GM12873 (cell line): ENCODE measurements at regions not wholly inside any gene's neighbourhood (a gene's known extent, or its start where the extent isn't known, plus 50 kb on each side); places are given as distances from the start of the nearest gene placed in this dataset.

Source experiments
- TF ChIP-seq, protein P1 (sequence below): IDR thresholded peaks from 2 replicates; pipeline ENCODE4 v1.5.1; 2012; ENCODE audit warnings: low read depth, mild to moderate bottlenecking, moderate library complexity, low read length, control low read depth; ENCODE audit not compliant: insufficient read depth; ENCODE audit errors: missing control alignments

- TF ChIP-seq, protein P1, sequence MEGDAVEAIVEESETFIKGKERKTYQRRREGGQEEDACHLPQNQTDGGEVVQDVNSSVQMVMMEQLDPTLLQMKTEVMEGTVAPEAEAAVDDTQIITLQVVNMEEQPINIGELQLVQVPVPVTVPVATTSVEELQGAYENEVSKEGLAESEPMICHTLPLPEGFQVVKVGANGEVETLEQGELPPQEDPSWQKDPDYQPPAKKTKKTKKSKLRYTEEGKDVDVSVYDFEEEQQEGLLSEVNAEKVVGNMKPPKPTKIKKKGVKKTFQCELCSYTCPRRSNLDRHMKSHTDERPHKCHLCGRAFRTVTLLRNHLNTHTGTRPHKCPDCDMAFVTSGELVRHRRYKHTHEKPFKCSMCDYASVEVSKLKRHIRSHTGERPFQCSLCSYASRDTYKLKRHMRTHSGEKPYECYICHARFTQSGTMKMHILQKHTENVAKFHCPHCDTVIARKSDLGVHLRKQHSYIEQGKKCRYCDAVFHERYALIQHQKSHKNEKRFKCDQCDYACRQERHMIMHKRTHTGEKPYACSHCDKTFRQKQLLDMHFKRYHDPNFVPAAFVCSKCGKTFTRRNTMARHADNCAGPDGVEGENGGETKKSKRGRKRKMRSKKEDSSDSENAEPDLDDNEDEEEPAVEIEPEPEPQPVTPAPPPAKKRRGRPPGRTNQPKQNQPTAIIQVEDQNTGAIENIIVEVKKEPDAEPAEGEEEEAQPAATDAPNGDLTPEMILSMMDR, result no peak
Observed at GRCh38 chr20:24153101-24154040, 164.8 kb upstream of the GGTLC1 start.

- TF ChIP-seq, protein P1, result no peak
Observed at GRCh38 chr20:24151621-24152294, 163.2 kb upstream of the GGTLC1 start.

DNA sequence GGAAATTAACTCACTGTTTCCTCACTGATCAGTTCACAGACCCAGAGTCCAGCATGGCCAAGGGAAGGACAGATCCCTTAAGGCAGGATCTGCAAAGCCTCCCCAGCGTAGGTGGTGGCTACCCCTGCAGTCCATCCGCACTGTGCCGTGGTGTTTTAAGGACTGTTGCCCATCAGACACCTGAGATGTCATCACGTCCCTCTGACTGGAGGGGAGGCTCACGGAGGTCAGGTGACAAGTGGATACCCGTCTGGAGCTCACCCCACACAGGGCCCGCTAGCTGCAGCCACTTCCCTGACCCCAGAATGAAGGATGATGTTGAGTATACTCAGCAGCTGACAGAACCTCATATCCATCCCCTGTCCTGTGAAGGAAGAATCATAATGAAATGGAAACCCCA is 161.8 kb upstream of the GGTLC1 start:
- TF ChIP-seq, protein P1, result no peak

GRCh38 chr20:24149881-24150307 is 161.3 kb upstream of the GGTLC1 start:
- TF ChIP-seq, protein P1, result peak; percentile 59

GRCh38 chr20:24149175-24149574 is 160.6 kb upstream of the GGTLC1 start:
- TF ChIP-seq, protein P1, result no peak

- TF ChIP-seq, protein P1, result no peak
Observed at GRCh38 chr20:24148372-24148771, 159.8 kb upstream of the GGTLC1 start.

DNA sequence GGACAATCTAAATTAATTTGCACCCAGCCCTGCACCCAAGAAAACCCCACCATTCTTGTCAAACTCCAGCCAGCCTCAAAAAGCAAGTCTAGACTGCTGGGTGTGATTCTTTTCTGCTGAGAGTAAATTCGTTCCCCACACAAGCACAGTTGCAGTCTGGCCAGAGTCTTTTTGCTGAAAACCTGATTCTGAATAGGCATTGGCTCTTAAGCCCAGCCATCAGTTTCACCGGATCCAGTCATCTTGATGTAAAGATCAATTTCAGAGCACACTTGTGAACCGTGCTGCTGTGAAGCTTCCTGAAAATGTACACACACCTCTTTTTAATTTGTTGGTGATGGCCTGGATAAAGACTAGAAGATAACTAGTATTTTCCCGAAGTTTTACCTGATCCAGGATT is 159.4 kb upstream of the GGTLC1 start:
- TF ChIP-seq, protein P1, result no peak
